GM11168 (cell line): ENCODE measurements at regions not wholly inside any gene's neighbourhood (a gene's known extent, or its start where the extent isn't known, plus 50 kb on each side); places are given as distances from the start of the nearest gene placed in this dataset.

Experiments used
- in situ Hi-C: fragments of 300-500 bp; cut with MboI; formaldehyde crosslinking; loops from one replicate; pipeline ENCODE4 v1.12.0; 2022; ENCODE audit warnings: low sequenced_read_pairs; ENCODE audit not compliant: unreplicated experiment

- in situ Hi-C loops: no loop called here
Observed at GRCh38 chr7:81648716-81649115, 121.1 kb downstream of the HGF start.

GRCh38 chr7:81645435-81645834 lies 124.4 kb downstream of the HGF start:
- in situ Hi-C loops: no loop called here

- in situ Hi-C loops: no loop called here
Observed at GRCh38 chr7:81641873-81642272, 128.0 kb downstream of the HGF start.

GRCh38 chr7:81638198-81638597 lies 131.6 kb downstream of the HGF start:
- in situ Hi-C loops: no loop called here

- in situ Hi-C loops: no loop called here
Observed at GRCh38 chr7:81637534-81637933, 132.3 kb downstream of the HGF start.

- in situ Hi-C loops: no loop called here
Observed at GRCh38 chr7:81632418-81632817, 137.4 kb downstream of the HGF start.

GRCh38 chr7:81630600-81630999 lies 139.2 kb downstream of the HGF start:
- in situ Hi-C loops: no loop called here

- in situ Hi-C loops: no loop called here
Observed at GRCh38 chr7:81629702-81630101, 140.1 kb downstream of the HGF start.

GRCh38 chr7:81628951-81629350 lies 140.9 kb downstream of the HGF start:
- in situ Hi-C loops: no loop called here

- in situ Hi-C loops: no loop called here
Observed at GRCh38 chr7:81627536-81628287, 142.1 kb downstream of the HGF start.

- in situ Hi-C loops: no loop called here
Observed at GRCh38 chr7:81626008-81626407, 143.8 kb downstream of the HGF start.

GRCh38 chr7:81624650-81625631 lies 144.9 kb downstream of the HGF start:
- in situ Hi-C loops: no loop called here

- in situ Hi-C loops: no loop called here
Observed at GRCh38 chr7:81624021-81624592, 145.7 kb downstream of the HGF start.

GRCh38 chr7:81623251-81623855 lies 146.5 kb downstream of the HGF start:
- in situ Hi-C loops: no loop called here

- in situ Hi-C loops: no loop called here
Observed at GRCh38 chr7:81621893-81622292, 148.0 kb downstream of the HGF start.

GRCh38 chr7:81618396-81619014 lies 151.3 kb downstream of the HGF start:
- in situ Hi-C loops: no loop called here

GRCh38 chr7:81616951-81617350 lies 152.9 kb downstream of the HGF start:
- in situ Hi-C loops: no loop called here

GRCh38 chr7:81611805-81612204 lies 158.0 kb downstream of the HGF start:
- in situ Hi-C loops: no loop called here

- in situ Hi-C loops: no loop called here
Observed at GRCh38 chr7:81611040-81611439, 158.8 kb downstream of the HGF start.

GRCh38 chr7:81608748-81609382 lies 161.0 kb downstream of the HGF start:
- in situ Hi-C loops: no loop called here
